HepG2 (cell line): ENCODE measurements at regions not wholly inside any gene's neighbourhood (a gene's known extent, or its start where the extent isn't known, plus 50 kb on each side); places are given as distances from the start of the nearest gene placed in this dataset.

Experiments used
- ATAC-seq: fragments of 200-7000 bp; cut with Tn5 transposase; 3 replicates; pipeline ENCODE4 v1.9.1; 2020; ENCODE audit warnings: mild to moderate bottlenecking, moderate library complexity
- BruUV-seq: library from RNA; stranded (reverse); fragments of 400-500 nt; replicated peaks from 2 replicates; lab custom pipeline; 2021; lab: Mats Ljungman, UMichigan
- CTCF ChIA-PET: fragments of 300-600 bp; formaldehyde crosslinking; extraction: SDS; loops from one replicate; lab custom pipeline; 2021; ENCODE audit warnings: low total read pairs, inconsistent platforms, low intra/inter-chr PET ratio; lab: Yijun Ruan, JAX
- POLR2A ChIA-PET: fragments of 350-600 bp; sonication (Branson Sonifier 250); formaldehyde crosslinking; loops from one replicate; lab custom pipeline; 2020; ENCODE audit warnings: antibody characterized with exemption, inconsistent platforms; lab: Yijun Ruan, JAX
- DNase-seq: peaks from one replicate; pipeline ENCODE4 v3.0.0-alpha.2; 2015; ENCODE audit warnings: low spot score
- FAIRE-seq: peaks from 3 replicates; lab custom pipeline; 2011; peaks lifted over from hg19 to GRCh38; lab: Jason Lieb, UNC
- H2AFZ ChIP-seq: one replicate; pipeline ENCODE4 v1.6.1; 2011; ENCODE audit warnings: low read length, inconsistent platforms
- H3K27ac ChIP-seq: fragments of 300-600 bp; 3 replicates; pipeline ENCODE4 v1.8.0; 2011; ENCODE audit warnings: mixed run types, mild to moderate bottlenecking, mixed read lengths, low read length, inconsistent platforms; ENCODE audit not compliant: insufficient read depth; ENCODE audit errors: extremely low read length
- H3K27me3 ChIP-seq, 2 experiments: fragments of 200-600 bp in 1 of 2; 2 replicates in 1 of 2; 3 replicates in 1 of 2; pipeline versions ENCODE4 v1.6.0 to v1.8.0; 2011; ENCODE audit warnings: low read length in 2 of 2, mild to moderate bottlenecking in 2 of 2, moderate library complexity in 2 of 2, inconsistent platforms in 1 of 2; ENCODE audit not compliant: insufficient read depth in 2 of 2, control insufficient read depth in 1 of 2
- H3K36me3 ChIP-seq, 2 experiments: fragments of 200-600 bp in 1 of 2; replicated peaks in 1 of 2; 2 replicates in 1 of 2; 3 replicates in 1 of 2; pipeline versions ENCODE4 v1.5.1 to v1.8.0; 2011; ENCODE audit warnings: low read length in 2 of 2, inconsistent platforms in 1 of 2; ENCODE audit not compliant: insufficient read depth in 2 of 2, control insufficient read depth in 1 of 2
- H3K4me1 ChIP-seq: 2 replicates; pipeline ENCODE4 v1.5.1; 2012; ENCODE audit warnings: low read length, inconsistent platforms; ENCODE audit not compliant: insufficient read depth
- H3K4me2 ChIP-seq: 2 replicates; pipeline ENCODE4 v1.6.0; 2011; ENCODE audit warnings: low read depth, low read length, inconsistent platforms
- H3K4me3 ChIP-seq, 3 experiments: fragments of 200-600 bp in 1 of 3; sonication (generic), shearing (Covaris generic) in 1 of 3; replicated peaks in 1 of 3; 2 replicates each; pipeline ENCODE4 v1.5.1; 2011 to 2016; ENCODE audit warnings: low read length in 3 of 3, inconsistent platforms in 2 of 3, low read depth in 2 of 3, mild to moderate bottlenecking in 2 of 3, control low read depth in 1 of 3, mixed read lengths in 1 of 3; ENCODE audit not compliant: insufficient read depth in 1 of 3
- H3K79me2 ChIP-seq: one replicate; pipeline ENCODE4 v1.6.1; 2011; ENCODE audit warnings: low read length, inconsistent platforms; ENCODE audit not compliant: insufficient read depth
- H3K9ac ChIP-seq: 2 replicates; pipeline ENCODE4 v1.6.0; 2011; ENCODE audit warnings: mild to moderate bottlenecking, low read depth, low read length, inconsistent platforms; ENCODE audit not compliant: insufficient read depth
- H3K9me3 ChIP-seq: 2 replicates; pipeline ENCODE4 v1.5.1; 2012; ENCODE audit warnings: mild to moderate bottlenecking, low read length
- H4K20me1 ChIP-seq: 2 replicates; pipeline ENCODE4 v1.6.0; 2011; ENCODE audit warnings: inconsistent platforms, mild to moderate bottlenecking, low read length, moderate library complexity; ENCODE audit not compliant: insufficient read depth
- AHR ChIP-seq: IDR thresholded peaks from 2 replicates; pipeline ENCODE4 v1.6.1; 2018; ENCODE audit warnings: missing genetic modification reagents, missing compliant biosample characterization
- HMG20B ChIP-seq: conservative IDR thresholded peaks from 2 replicates; pipeline ENCODE4 v1.6.1; 2016; ENCODE audit warnings: missing genetic modification reagents, missing compliant biosample characterization
- PLSCR1 ChIP-seq: sonication (generic); formaldehyde crosslinking; IDR thresholded peaks from 2 replicates; pipeline ENCODE4 v1.5.0; 2020; ENCODE audit warnings: missing genetic modification reagents, mild to moderate bottlenecking, borderline replicate concordance
- SUZ12 ChIP-seq: fragments of 150-350 bp; IDR thresholded peaks from 2 replicates; pipeline ENCODE4 v1.6.1; 2014; ENCODE audit warnings: low read depth, low read length
- ZBTB49 ChIP-seq: sonication (generic); formaldehyde crosslinking; IDR thresholded peaks from 2 replicates; pipeline ENCODE4 v1.4.0; 2020; ENCODE audit warnings: missing genetic modification reagents, borderline replicate concordance
- ZNF609 ChIP-seq: sonication (generic); formaldehyde crosslinking; IDR thresholded peaks from 2 replicates; pipeline ENCODE4 v1.4.0; 2020; ENCODE audit warnings: mild to moderate bottlenecking, missing genetic modification reagents, borderline replicate concordance
- WGBS: methylation state at CpG from one replicate; pipeline ENCODE4 v1.1.6; 2017; ENCODE audit warnings: low lambda C conversion rate; 5-methylcytosine and 5-hydroxymethylcytosine counted together
- in situ Hi-C: cut with HindIII; loops from 2 replicates; pipeline ENCODE4 v1.10.0; 2017; ENCODE audit warnings: low pct_unique_long_range_greater_than_20kb; ENCODE audit not compliant: extremely low pct_ligation_motif_present
- intact Hi-C: fragments of 100-400 bp; cut with micrococcal nuclease; formaldehyde crosslinking; loops from one replicate; pipeline ENCODE4 v1.10.0; 2022; ENCODE audit not compliant: unreplicated experiment

DNA sequence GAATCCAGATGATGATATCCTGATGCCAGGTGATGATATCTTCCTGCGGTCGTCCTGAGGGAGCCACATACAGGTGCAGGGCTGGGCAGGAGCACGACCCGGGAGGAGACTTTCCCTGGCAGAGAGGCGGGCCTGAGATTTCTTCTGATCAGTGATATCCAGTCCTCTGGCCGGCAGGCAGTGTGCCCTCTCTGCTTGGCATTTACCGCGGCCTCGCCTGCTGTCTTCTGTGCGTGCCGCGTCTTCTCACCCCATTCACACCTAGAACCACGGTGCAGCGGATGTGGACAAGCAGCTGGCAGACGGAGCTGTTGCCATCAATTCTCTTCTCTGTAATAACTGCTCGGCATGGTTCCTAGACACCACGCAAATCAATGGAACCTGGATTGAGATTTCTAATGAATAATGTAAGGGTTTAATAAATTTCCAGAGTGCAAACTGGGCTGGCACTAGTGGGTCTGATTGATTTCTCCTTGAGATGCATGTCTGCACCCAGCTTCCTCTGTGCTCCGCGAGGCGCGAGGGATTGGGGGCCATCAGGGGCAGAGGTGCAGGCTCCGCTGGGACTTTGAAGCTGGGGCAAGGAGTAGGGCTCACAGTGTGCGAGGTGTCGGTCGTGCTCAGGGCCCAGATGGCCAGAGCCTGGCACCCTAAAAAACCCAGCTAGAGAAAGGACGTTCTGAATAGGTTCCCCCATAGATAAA lies 208.9 kb upstream of the HDAC4 start:
- Histone ChIP-seq H2AFZ (no peak overlapping the region), H3K79me2 (no peaks in the 10 kb centered on the region), H3K4me3 (no peak overlapping the region), H3K4me1 (no peaks in the 10 kb centered on the region), H3K36me3 (no peaks in the 10 kb centered on the region), H4K20me1 (no peaks in the 10 kb centered on the region), H3K4me2 (no peak overlapping the region), H3K9ac (no peak overlapping the region), H3K9me3 (no peaks in the 10 kb centered on the region), H3K27me3 (peaks cover 7 to 55% of the 10 kb centered on the region in 2 experiments; a peak in 3 of 5 replicates), H3K27ac (no peak overlapping the region)
- in situ Hi-C loops (no loop called here), intact Hi-C loops (no loop called here)
- BruUV-seq: no TSS peak
- TF ChIP-seq PLSCR1: no peak
- no peak for TF ChIP-seq SUZ12
- TF ChIP-seq ZNF609 (CRISPR knock-in tag): no peak
- TF ChIP-seq ZBTB49 (CRISPR knock-in tag): no peak
- TF ChIP-seq HMG20B (CRISPR knock-in tag): no peak
- TF ChIP-seq AHR (CRISPR knock-in tag): no peak
- ChIA-PET POLR2A (no interaction called here), CTCF (no interaction called here)
- DNase-seq (no peak), FAIRE-seq (no peak), ATAC-seq (no peak; the same call in 2 of the 3 replicates)
- WGBS: 59% methylated on average over 25 of the region's 26 CpGs
